IPS DF 6.9 (cell line): ENCODE measurements at regions not wholly inside any gene's neighbourhood (a gene's known extent, or its start where the extent isn't known, plus 50 kb on each side); places are given as distances from the start of the nearest gene placed in this dataset.

Experiments
- DNase-seq: peaks from one replicate; pipeline ENCODE4 v3.0.0-alpha.2; 2013; ENCODE audit warnings: low read depth, low spot score
- H3K27ac ChIP-seq: one replicate; pipeline ENCODE4 v1.5.1; 2013; ENCODE audit warnings: low read length, control low read depth
- H3K27me3 ChIP-seq: 2 replicates; pipeline ENCODE4 v1.6.1; 2013; ENCODE audit warnings: mild to moderate bottlenecking, low read length; ENCODE audit not compliant: control insufficient read depth, insufficient read depth
- H3K36me3 ChIP-seq: 2 replicates; pipeline ENCODE4 v1.6.1; 2013; ENCODE audit warnings: low read length; ENCODE audit not compliant: control insufficient read depth, insufficient read depth
- H3K4me1 ChIP-seq: 2 replicates; pipeline ENCODE4 v1.6.1; 2013; ENCODE audit warnings: low read length; ENCODE audit not compliant: control insufficient read depth, insufficient read depth
- H3K4me3 ChIP-seq: 2 replicates; pipeline ENCODE4 v1.5.1; 2013; ENCODE audit warnings: mild to moderate bottlenecking, low read length
- H3K9me3 ChIP-seq: 2 replicates; pipeline ENCODE4 v1.6.1; 2013; ENCODE audit warnings: low read length, inconsistent platforms; ENCODE audit not compliant: control insufficient read depth, insufficient read depth
- WGBS: extraction: QIAGEN DNeasy Blood & Tissue Kit; methylation state at CpG from one replicate; pipeline ENCODE4 v1.1.7; 2013; ENCODE audit warnings: mixed read lengths, missing lambda C conversion rate; ENCODE audit not compliant: insufficient read length, insufficient coverage; 5-methylcytosine and 5-hydroxymethylcytosine counted together

DNA sequence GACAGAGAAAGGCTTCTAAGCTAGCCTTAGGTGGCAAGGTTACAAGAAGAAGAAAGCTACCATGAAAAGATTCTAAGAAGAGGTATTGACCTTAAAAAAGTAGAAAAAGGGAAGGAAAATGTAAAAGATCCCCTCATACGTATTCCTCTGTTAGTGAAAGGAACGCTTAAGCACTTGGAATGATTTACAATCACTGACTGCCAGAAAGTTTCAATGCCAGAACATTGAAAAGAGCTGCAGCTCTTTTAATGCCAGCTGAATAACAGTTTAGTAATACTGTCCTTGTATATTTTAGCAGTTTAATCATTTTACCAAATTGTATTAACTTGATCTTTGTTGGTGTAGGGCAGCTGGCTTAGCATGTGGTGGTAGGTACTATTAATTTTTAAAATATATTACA, 650.7 kb downstream of the FAM181B start:
- H3K27me3 ChIP-seq = no peaks in the 10 kb centered on the region
- H3K4me1 ChIP-seq = no peaks in the 10 kb centered on the region
- WGBS = no CpG with 5 or more reads among the region's 2 CpGs
- DNase-seq = no peak
- no peak overlapping the region for H3K27ac ChIP-seq
- H3K9me3 ChIP-seq = no peaks in the 10 kb centered on the region
- no peaks in the 10 kb centered on the region for H3K36me3 ChIP-seq
- H3K4me3 ChIP-seq = no peak overlapping the region

DNA sequence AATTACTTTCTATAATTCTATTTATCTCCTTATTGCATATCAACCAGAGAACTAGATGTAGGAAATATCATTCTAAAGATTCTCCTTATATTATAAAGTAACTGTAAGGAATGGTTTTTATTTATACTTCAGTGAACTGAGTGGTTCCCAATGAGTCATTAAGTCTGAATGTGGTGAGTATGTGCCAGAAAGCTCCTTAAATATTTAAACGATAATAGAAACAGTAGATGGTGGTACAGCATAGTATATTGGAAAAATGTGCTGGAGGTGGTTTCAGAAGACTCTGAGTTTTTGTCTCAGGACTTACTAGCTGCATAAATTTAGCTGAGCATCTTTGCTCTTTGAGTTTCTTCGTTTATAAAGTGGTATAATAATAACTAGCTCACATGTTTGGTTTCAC, 653.5 kb downstream of the FAM181B start:
- Histone ChIP-seq H3K4me3 (no peak overlapping the region), H3K4me1 (no peaks in the 10 kb centered on the region), H3K36me3 (no peaks in the 10 kb centered on the region), H3K27ac (no peak overlapping the region), H3K27me3 (no peaks in the 10 kb centered on the region), H3K9me3 (no peaks in the 10 kb centered on the region)
- no peak for DNase-seq
- no CpG with 5 or more reads among the region's 2 CpGs for WGBS

- no CpG with 5 or more reads among the region's 3 CpGs for WGBS
- no peak overlapping the region for H3K27ac ChIP-seq
Measured at GRCh38 chr11:82076126-82076525, 657.5 kb downstream of the FAM181B start.

GRCh38 chr11:82059505-82059904, 674.2 kb downstream of the FAM181B start:
- 100% methylated on average over 2 of the region's 3 CpGs for WGBS
- no peak for DNase-seq
- H3K27ac ChIP-seq = no peak overlapping the region
- no peaks in the 10 kb centered on the region for H3K4me1 ChIP-seq
- H3K27me3 ChIP-seq = no peaks in the 10 kb centered on the region
- no peak overlapping the region for H3K4me3 ChIP-seq
- H3K9me3 ChIP-seq = no peaks in the 10 kb centered on the region
- H3K36me3 ChIP-seq = no peaks in the 10 kb centered on the region

More at GRCh38 chr11:82076126-82076525, 657.5 kb downstream of the FAM181B start:
- H3K36me3 ChIP-seq = no peaks in the 10 kb centered on the region
- H3K4me1 ChIP-seq = no peaks in the 10 kb centered on the region
- no peaks in the 10 kb centered on the region for H3K27me3 ChIP-seq
- H3K4me3 ChIP-seq = no peak overlapping the region
- no peaks in the 10 kb centered on the region for H3K9me3 ChIP-seq
- no peak for DNase-seq

- WGBS = no CpG with 5 or more reads among the region's 1 CpG
- no peak overlapping the region for H3K27ac ChIP-seq
- H3K27me3 ChIP-seq = no peaks in the 10 kb centered on the region
- H3K4me1 ChIP-seq = no peaks in the 10 kb centered on the region
- no peak for DNase-seq
- H3K9me3 ChIP-seq = no peaks in the 10 kb centered on the region
- H3K4me3 ChIP-seq = no peak overlapping the region
- H3K36me3 ChIP-seq = no peaks in the 10 kb centered on the region
Measured at GRCh38 chr11:82056450-82056849, 677.2 kb downstream of the FAM181B start.

- no peak overlapping the region for H3K4me3 ChIP-seq
- H3K27me3 ChIP-seq = no peaks in the 10 kb centered on the region
- WGBS = no CpG with 5 or more reads among the region's 3 CpGs
- no peak overlapping the region for H3K27ac ChIP-seq
- H3K9me3 ChIP-seq = no peaks in the 10 kb centered on the region
- no peaks in the 10 kb centered on the region for H3K36me3 ChIP-seq
- no peaks in the 10 kb centered on the region for H3K4me1 ChIP-seq
- no peak for DNase-seq
Measured at GRCh38 chr11:82049199-82049598, 684.5 kb downstream of the FAM181B start.

DNA sequence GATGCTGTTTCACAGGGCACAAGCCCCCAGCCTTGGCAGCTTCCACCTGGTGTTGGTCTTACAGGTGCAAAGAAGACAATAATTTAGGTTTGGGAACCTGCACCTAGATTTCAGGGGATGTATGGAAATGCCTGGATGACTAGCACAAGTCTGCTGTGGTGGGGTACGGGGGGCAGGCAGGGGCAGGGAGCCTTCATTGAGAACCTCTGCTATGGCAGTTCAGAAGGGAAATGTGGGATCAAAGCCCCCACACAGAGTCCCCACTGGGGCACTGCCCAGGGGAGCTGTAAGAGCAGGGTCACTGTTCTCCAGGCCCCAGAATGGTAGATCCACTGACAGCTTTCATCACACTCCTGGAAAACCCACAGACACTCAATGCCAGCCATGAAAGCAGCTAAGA, 686.5 kb downstream of the FAM181B start:
- no CpG with 5 or more reads among the region's 1 CpG for WGBS
- H3K4me3 ChIP-seq = no peak overlapping the region
- no peak for DNase-seq
- no peaks in the 10 kb centered on the region for H3K36me3 ChIP-seq
- no peak overlapping the region for H3K27ac ChIP-seq
- H3K27me3 ChIP-seq = no peaks in the 10 kb centered on the region
- no peaks in the 10 kb centered on the region for H3K9me3 ChIP-seq
- H3K4me1 ChIP-seq = no peaks in the 10 kb centered on the region

DNA sequence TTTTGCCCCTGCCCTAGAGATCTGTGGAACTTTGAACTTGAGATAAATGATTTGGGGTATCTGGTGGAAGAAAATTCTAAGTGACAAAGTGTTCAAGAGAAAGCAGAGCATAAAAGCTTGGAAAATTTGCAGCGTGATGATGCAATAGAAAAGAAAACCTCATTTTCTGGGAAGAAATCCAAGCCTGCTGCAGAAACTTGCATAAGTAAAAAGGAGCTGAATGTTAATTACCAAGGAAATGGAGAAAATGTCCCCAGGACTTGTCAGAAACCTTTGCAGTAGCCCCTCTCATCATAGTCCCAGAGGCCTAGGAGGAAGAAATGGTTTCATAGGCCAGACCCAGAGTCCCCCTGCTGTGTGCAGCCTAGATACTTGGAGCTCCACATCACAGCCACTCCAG, 686.9 kb downstream of the FAM181B start:
- no peak for DNase-seq
- H3K4me1 ChIP-seq = no peaks in the 10 kb centered on the region
- H3K36me3 ChIP-seq = no peaks in the 10 kb centered on the region
- no peak overlapping the region for H3K27ac ChIP-seq
- no peaks in the 10 kb centered on the region for H3K27me3 ChIP-seq
- no peak overlapping the region for H3K4me3 ChIP-seq
- H3K9me3 ChIP-seq = no peaks in the 10 kb centered on the region
- WGBS = no CpG with 5 or more reads among the region's 1 CpG

GRCh38 chr11:82045748-82046457, 687.8 kb downstream of the FAM181B start:
- WGBS = no CpG with 5 or more reads among the region's 2 CpGs
- DNase-seq = no peak
- H3K36me3 ChIP-seq = no peaks in the 10 kb centered on the region

DNA sequence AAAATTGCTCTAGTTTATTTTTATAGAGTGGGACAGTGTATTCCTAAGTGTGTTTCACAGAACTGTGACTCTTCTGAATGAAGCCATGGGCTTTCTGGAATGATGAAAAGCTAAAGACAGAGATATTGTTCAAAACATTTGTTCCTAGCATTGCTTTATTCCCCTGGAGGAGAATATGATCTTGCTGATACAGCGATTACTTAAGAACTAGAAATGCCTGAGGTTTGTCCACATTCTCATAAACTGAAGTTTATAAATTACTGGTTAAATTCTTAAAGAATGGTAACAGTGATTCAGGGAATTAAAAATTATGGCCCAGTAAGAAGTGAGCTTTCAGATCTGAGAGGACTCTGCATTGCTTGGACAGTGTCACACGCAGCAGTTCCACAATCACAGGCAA, 690.3 kb downstream of the FAM181B start:
- Histone ChIP-seq H3K4me1 (no peaks in the 10 kb centered on the region), H3K4me3 (no peak overlapping the region), H3K27ac (no peak overlapping the region), H3K9me3 (no peaks in the 10 kb centered on the region), H3K27me3 (no peaks in the 10 kb centered on the region), H3K36me3 (no peaks in the 10 kb centered on the region)
- no peak for DNase-seq
- no CpG with 5 or more reads among the region's 2 CpGs for WGBS

More at GRCh38 chr11:82045748-82046457, 687.8 kb downstream of the FAM181B start:
- H3K4me1 ChIP-seq = no peaks in the 10 kb centered on the region
- no peaks in the 10 kb centered on the region for H3K9me3 ChIP-seq
- H3K27ac ChIP-seq = no peak overlapping the region
- no peaks in the 10 kb centered on the region for H3K27me3 ChIP-seq
- no peak overlapping the region for H3K4me3 ChIP-seq

- Histone ChIP-seq H3K4me3 (no peak overlapping the region), H3K27me3 (no peaks in the 10 kb centered on the region), H3K4me1 (no peaks in the 10 kb centered on the region), H3K27ac (no peak overlapping the region), H3K36me3 (no peaks in the 10 kb centered on the region), H3K9me3 (no peaks in the 10 kb centered on the region)
- no peak for DNase-seq
- no CpG with 5 or more reads among the region's 6 CpGs for WGBS
Measured at GRCh38 chr11:82041764-82042163, 691.9 kb downstream of the FAM181B start.
